B cell (primary cell): ENCODE measurements at regions not wholly inside any gene's neighbourhood (a gene's known extent, or its start where the extent isn't known, plus 50 kb on each side); places are given as distances from the start of the nearest gene placed in this dataset.

ENCODE experiments used
- ATAC-seq: fragments of 200-7000 bp; cut with Tn5 transposase; one replicate; pipeline ENCODE4 v1.10.0; 2021; ENCODE audit warnings: low read depth, mild to moderate bottlenecking, moderate number of reproducible peaks, moderate library complexity
- CTCF ChIA-PET: fragments of 350-600 bp; sonication (Branson Sonifier 250); formaldehyde crosslinking; loops from one replicate; lab custom pipeline; 2021; ENCODE audit warnings: antibody characterized with exemption, inconsistent platforms; lab: Charles Lee
- POLR2A ChIA-PET: fragments of 350-600 bp; sonication (Branson Sonifier 250); formaldehyde crosslinking; loops from one replicate; lab custom pipeline; 2021; ENCODE audit warnings: antibody characterized with exemption; lab: Charles Lee
- DNase-seq: peaks from one replicate; pipeline ENCODE4 v3.0.0; 2013
- H2AFZ ChIP-seq: 2 replicates; pipeline ENCODE4 v1.6.1; 2012; ENCODE audit warnings: mild to moderate bottlenecking, low read depth, low read length; ENCODE audit not compliant: insufficient read depth, poor library complexity, severe bottlenecking
- H3K27ac ChIP-seq, 2 donors: 1 replicate in 1 of 2; 2 replicates in 1 of 2; pipeline ENCODE4 v1.5.1; 2012 to 2013; ENCODE audit warnings: low read length in 2 of 2, mild to moderate bottlenecking in 2 of 2, moderate library complexity in 1 of 2
- H3K27me3 ChIP-seq, 4 experiments: fragments of 200-600 bp in 1 of 4; sonication (generic) in 1 of 4; replicated peaks in 1 of 4; 1 replicate in 2 of 4; 2 replicates in 2 of 4; pipeline versions ENCODE4 v1.6.1 to v1.7.0; 2013 to 2016; ENCODE audit warnings: low read length in 3 of 4, mild to moderate bottlenecking in 2 of 4, mixed read lengths in 1 of 4, moderate library complexity in 1 of 4; ENCODE audit not compliant: insufficient read depth in 4 of 4, control insufficient read depth in 3 of 4; ENCODE audit errors: control extremely low read depth in 1 of 4
- H3K36me3 ChIP-seq, 2 experiments: replicated peaks in 1 of 2; 1 replicate in 1 of 2; 2 replicates in 1 of 2; pipeline versions ENCODE4 v1.6.1 to v1.7.1; 2013; ENCODE audit warnings: low read length in 1 of 2; ENCODE audit not compliant: insufficient read depth in 2 of 2, control insufficient read depth in 1 of 2; ENCODE audit errors: control extremely low read depth in 1 of 2, extremely low read depth in 1 of 2
- H3K4me1 ChIP-seq, 2 donors: fragments of 200-600 bp in 1 of 2; sonication (generic) in 1 of 2; 1 replicate in 1 of 2; 2 replicates in 1 of 2; pipeline versions ENCODE4 v1.5.1 to v1.6.1; 2013 to 2017; ENCODE audit warnings: low read length in 2 of 2; ENCODE audit not compliant: control insufficient read depth in 2 of 2, insufficient read depth in 2 of 2
- H3K4me2 ChIP-seq: replicated peaks from 2 replicates; pipeline ENCODE3; 2012; ENCODE audit warnings: mild to moderate bottlenecking, low read depth, low read length; ENCODE audit not compliant: poor library complexity, severe bottlenecking
- H3K4me3 ChIP-seq, 5 experiments: fragments of 200-600 bp in 1 of 5; sonication (generic) in 1 of 5; 1 replicate in 3 of 5; 2 replicates in 2 of 5; pipeline versions ENCODE4 v1.5.1 to v1.7.0; 2011 to 2016; ENCODE audit warnings: low read length in 4 of 5, mild to moderate bottlenecking in 4 of 5, low read depth in 2 of 5, control low read depth in 1 of 5, moderate library complexity in 1 of 5; ENCODE audit not compliant: insufficient read depth in 1 of 5; ENCODE audit errors: control extremely low read depth in 1 of 5, extremely low read depth in 1 of 5
- H3K79me2 ChIP-seq: fragments of 200-600 bp; sonication (generic); one replicate; pipeline ENCODE4 v1.6.0; 2016; ENCODE audit warnings: low read length; ENCODE audit not compliant: control insufficient read depth, insufficient read depth
- H3K9ac ChIP-seq: fragments of 200-600 bp; sonication (generic); 2 replicates; pipeline ENCODE4 v1.6.1; 2017; ENCODE audit warnings: mild to moderate bottlenecking, low read length, moderate library complexity
- H3K9me3 ChIP-seq, 3 donors: one replicate each; pipeline versions ENCODE4 v1.6.1 to v1.7.1; 2013; ENCODE audit warnings: low read length in 2 of 3; ENCODE audit not compliant: control insufficient read depth in 2 of 3, insufficient read depth in 1 of 3; ENCODE audit errors: control extremely low read depth in 1 of 3
- H4K20me1 ChIP-seq: 2 replicates; pipeline ENCODE4 v1.6.0; 2012; ENCODE audit warnings: mild to moderate bottlenecking, low read length; ENCODE audit not compliant: insufficient read depth, control insufficient read depth, poor library complexity, severe bottlenecking
- H3K27ac Mint-ChIP-seq: one replicate; pipeline ENCODE4 v1.8.0; 2021; ENCODE audit warnings: mixed read lengths
- H3K27me3 Mint-ChIP-seq: one replicate; pipeline ENCODE4 v1.8.0; 2021; ENCODE audit warnings: mixed read lengths
- H3K4me1 Mint-ChIP-seq: one replicate; pipeline ENCODE4 v1.8.0; 2021; ENCODE audit warnings: mixed read lengths
- H3K4me3 Mint-ChIP-seq: one replicate; pipeline ENCODE4 v1.8.0; 2021; ENCODE audit warnings: mixed read lengths
- H3K9me3 Mint-ChIP-seq: one replicate; pipeline ENCODE4 v1.8.0; 2022; ENCODE audit warnings: mixed read lengths; ENCODE audit not compliant: insufficient read depth
- EZH2 ChIP-seq: IDR thresholded peaks from 2 replicates; pipeline ENCODE4 v1.6.1; 2012; ENCODE audit warnings: borderline replicate concordance, low read depth, mild to moderate bottlenecking, moderate library complexity, low read length; ENCODE audit not compliant: insufficient read depth, poor library complexity, severe bottlenecking
- WGBS: methylation state at CpG from one replicate; pipeline ENCODE4 v1.1.5; 2013; ENCODE audit warnings: missing lambda C conversion rate; ENCODE audit not compliant: insufficient coverage; 5-methylcytosine and 5-hydroxymethylcytosine counted together
- intact Hi-C: fragments of 100-400 bp; cut with micrococcal nuclease; formaldehyde crosslinking; loops from one replicate; pipeline ENCODE4 v1.10.0; 2022
- TF ChIP-seq, protein P1 (sequence below): fragments of 200-600 bp; IDR thresholded peaks from one replicate; pipeline ENCODE4 v1.8.0; 2022; ENCODE audit warnings: antibody characterized with exemption, mild to moderate bottlenecking

DNA sequence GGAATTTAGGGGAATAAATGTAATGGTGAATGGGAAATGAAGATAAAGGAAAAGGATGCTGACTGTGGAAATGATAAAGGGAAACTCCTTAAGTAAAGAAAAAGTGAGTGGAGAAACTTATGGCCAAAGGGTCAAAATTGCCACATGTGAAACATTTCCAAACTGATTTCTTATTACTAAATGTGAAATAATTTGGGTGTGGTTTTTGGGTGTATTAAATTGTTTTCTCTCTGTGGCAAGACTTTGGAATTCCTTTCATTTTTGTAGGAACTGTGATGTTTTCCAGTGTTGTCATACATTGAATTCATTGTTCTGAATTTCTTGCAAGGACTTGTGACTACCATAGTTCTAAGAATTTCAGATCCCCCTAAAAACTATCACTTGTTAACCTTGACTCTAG is 1891.5 kb upstream of the SEL1L start:
- POLR2A ChIA-PET, result no interaction called here
- DNase-seq (no peak), ATAC-seq (no peak)
- Histone ChIP-seq H4K20me1 (no peaks in the 10 kb centered on the region), H2AFZ (no peak overlapping the region), H3K9ac (no peak overlapping the region), H3K9me3 (peaks cover 0 to 6% (median 0%) of the 10 kb centered on the region in 3 donors), H3K4me3 (no peak overlapping the region), H3K4me1 (no peaks in the 10 kb centered on the region), H3K4me2 (no peak overlapping the region), H3K27ac (no peak overlapping the region), H3K79me2 (no peaks in the 10 kb centered on the region), H3K27me3 (no peaks in the 10 kb centered on the region), H3K36me3 (no peaks in the 10 kb centered on the region)
- Mint-ChIP-seq H3K4me3 (no peak overlapping the region), H3K27me3 (no peaks in the 10 kb centered on the region), H3K4me1 (no peaks in the 10 kb centered on the region), H3K9me3 (peaks cover 6% of the 10 kb centered on the region), H3K27ac (no peak overlapping the region)
- intact Hi-C loops, result no loop called here
- CTCF ChIA-PET, result no interaction called here
- TF ChIP-seq EZH2, result no peak
- TF ChIP-seq, protein P1, sequence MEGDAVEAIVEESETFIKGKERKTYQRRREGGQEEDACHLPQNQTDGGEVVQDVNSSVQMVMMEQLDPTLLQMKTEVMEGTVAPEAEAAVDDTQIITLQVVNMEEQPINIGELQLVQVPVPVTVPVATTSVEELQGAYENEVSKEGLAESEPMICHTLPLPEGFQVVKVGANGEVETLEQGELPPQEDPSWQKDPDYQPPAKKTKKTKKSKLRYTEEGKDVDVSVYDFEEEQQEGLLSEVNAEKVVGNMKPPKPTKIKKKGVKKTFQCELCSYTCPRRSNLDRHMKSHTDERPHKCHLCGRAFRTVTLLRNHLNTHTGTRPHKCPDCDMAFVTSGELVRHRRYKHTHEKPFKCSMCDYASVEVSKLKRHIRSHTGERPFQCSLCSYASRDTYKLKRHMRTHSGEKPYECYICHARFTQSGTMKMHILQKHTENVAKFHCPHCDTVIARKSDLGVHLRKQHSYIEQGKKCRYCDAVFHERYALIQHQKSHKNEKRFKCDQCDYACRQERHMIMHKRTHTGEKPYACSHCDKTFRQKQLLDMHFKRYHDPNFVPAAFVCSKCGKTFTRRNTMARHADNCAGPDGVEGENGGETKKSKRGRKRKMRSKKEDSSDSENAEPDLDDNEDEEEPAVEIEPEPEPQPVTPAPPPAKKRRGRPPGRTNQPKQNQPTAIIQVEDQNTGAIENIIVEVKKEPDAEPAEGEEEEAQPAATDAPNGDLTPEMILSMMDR, result no peak

GRCh38 chr14:83425706-83426105 is 1892.1 kb upstream of the SEL1L start:
- DNase-seq (no peak), ATAC-seq (no peak)
- ChIA-PET CTCF (no interaction called here), POLR2A (no interaction called here)
- no peaks in the 10 kb centered on the region for H3K36me3 ChIP-seq
- H3K27me3 ChIP-seq, result no peaks in the 10 kb centered on the region
- TF ChIP-seq, protein P1, result no peak
- TF ChIP-seq EZH2, result no peak
- Mint-ChIP-seq H3K27me3 (no peaks in the 10 kb centered on the region), H3K4me1 (no peaks in the 10 kb centered on the region), H3K4me3 (no peak overlapping the region), H3K27ac (no peak overlapping the region), H3K9me3 (peaks cover 6% of the 10 kb centered on the region)
- intact Hi-C loops, result no loop called here
- H3K27ac ChIP-seq, result no peak overlapping the region
- no peaks in the 10 kb centered on the region for H4K20me1 ChIP-seq
- no peaks in the 10 kb centered on the region for H3K79me2 ChIP-seq
- H3K9ac ChIP-seq, result no peak overlapping the region
- H3K4me3 ChIP-seq, result no peak overlapping the region
- H3K4me2 ChIP-seq, result no peak overlapping the region
- no peaks in the 10 kb centered on the region for H3K4me1 ChIP-seq
- WGBS, result no CpG with 5 or more reads among the region's 2 CpGs
- H3K9me3 ChIP-seq, result peaks cover 0 to 6% (median 0%) of the 10 kb centered on the region in 3 donors
- H2AFZ ChIP-seq, result no peak overlapping the region
